K562 (cell line): ENCODE measurements at regions not wholly inside any gene's neighbourhood (a gene's known extent, or its start where the extent isn't known, plus 50 kb on each side); places are given as distances from the start of the nearest gene placed in this dataset.

Experiments
- ATAC-seq: fragments of 200-7000 bp; cut with Tn5 transposase; 3 replicates; pipeline ENCODE4 v1.9.1; 2020; ENCODE audit warnings: moderate library complexity
- BruUV-seq: library from RNA; stranded (reverse); fragments of 400-500 nt; replicated peaks from 2 replicates; lab custom pipeline; 2021; lab: Mats Ljungman, UMichigan
- CTCF ChIA-PET: fragments of 300-600 bp; formaldehyde crosslinking; extraction: SDS; loops from one replicate; lab custom pipeline; 2021; ENCODE audit warnings: low intra/inter-chr PET ratio; lab: Yijun Ruan, JAX
- POLR2A ChIA-PET: fragments of 300-600, 350-650 bp; sonication (Branson Sonifier 250); formaldehyde crosslinking; extraction: SDS; loops from one replicate; lab custom pipeline; 2021; ENCODE audit warnings: antibody characterized with exemption, inconsistent platforms; lab: Yijun Ruan, JAX
- DNase-seq, 4 experiments: peaks; one replicate each; pipeline versions ENCODE4 v3.0.0 to v3.0.0-alpha.2; 2011 to 2018; ENCODE audit warnings: low spot score in 3 of 4, mixed read lengths in 3 of 4; ENCODE audit errors: extremely low read depth in 1 of 4
- FAIRE-seq: peaks from 2 replicates; lab custom pipeline; 2011; peaks lifted over from hg19 to GRCh38; lab: Jason Lieb, UNC
- H2AFZ ChIP-seq: 2 replicates; pipeline ENCODE4 v1.6.0; 2011; ENCODE audit warnings: low read depth, low read length, control low read depth, inconsistent platforms
- H3K27ac ChIP-seq: fragments of 200-600 bp; 3 replicates; pipeline ENCODE4 v1.8.0; 2011; ENCODE audit warnings: low read depth, mild to moderate bottlenecking, control low read depth, inconsistent platforms, low read length, moderate library complexity, mixed read lengths; ENCODE audit errors: extremely low read depth
- H3K27me3 ChIP-seq, 2 experiments: fragments of 300-600 bp in 1 of 2; 2 replicates in 1 of 2; 3 replicates in 1 of 2; pipeline versions ENCODE4 v1.6.0 to v1.8.0; 2011; ENCODE audit warnings: inconsistent platforms in 2 of 2, low read length in 2 of 2, mild to moderate bottlenecking in 1 of 2, mixed read lengths in 1 of 2, moderate library complexity in 1 of 2; ENCODE audit not compliant: control insufficient read depth in 2 of 2, insufficient read depth in 2 of 2
- H3K36me3 ChIP-seq: fragments of 300-600 bp; 3 replicates; pipeline ENCODE4 v1.8.0; 2011; ENCODE audit warnings: mild to moderate bottlenecking, low read length, inconsistent platforms; ENCODE audit not compliant: control insufficient read depth, insufficient read depth
- H3K4me1 ChIP-seq, 2 experiments: fragments of 200-600 bp in 1 of 2; replicated peaks in 1 of 2; 2 replicates in 1 of 2; 3 replicates in 1 of 2; pipeline versions ENCODE4 v1.5.1 to v1.8.0; 2011; ENCODE audit warnings: inconsistent platforms in 2 of 2, low read length in 2 of 2, mild to moderate bottlenecking in 1 of 2, mixed read lengths in 1 of 2, moderate library complexity in 1 of 2; ENCODE audit not compliant: control insufficient read depth in 2 of 2, insufficient read depth in 2 of 2
- H3K4me2 ChIP-seq: 2 replicates; pipeline ENCODE4 v1.6.1; 2011; ENCODE audit warnings: low read length, control low read depth, inconsistent platforms, mixed read lengths; ENCODE audit not compliant: insufficient read depth
- H3K4me3 ChIP-seq: fragments of 200-600 bp; sonication (generic), shearing (Covaris generic); 2 replicates; pipeline ENCODE4 v1.5.1; 2016; ENCODE audit warnings: control low read depth, inconsistent platforms
- H3K79me2 ChIP-seq: fragments of 200-600 bp; 3 replicates; pipeline ENCODE4 v1.8.0; 2011; ENCODE audit warnings: low read length, inconsistent platforms; ENCODE audit not compliant: control insufficient read depth, insufficient read depth
- H3K9ac ChIP-seq, 2 experiments: 2 replicates each; pipeline versions ENCODE4 v1.6.0 to v1.6.1; 2011; ENCODE audit warnings: low read depth in 2 of 2, low read length in 2 of 2, control low read depth in 1 of 2, inconsistent platforms in 1 of 2, mild to moderate bottlenecking in 1 of 2, mixed read lengths in 1 of 2; ENCODE audit not compliant: insufficient read depth in 1 of 2
- H3K9me1 ChIP-seq: one replicate; pipeline ENCODE4 v1.6.0; 2011; ENCODE audit warnings: inconsistent platforms, mild to moderate bottlenecking, low read length, moderate library complexity; ENCODE audit not compliant: control insufficient read depth, insufficient read depth
- H3K9me3 ChIP-seq: replicated peaks from 2 replicates; pipeline ENCODE4 v1.5.1; 2011; ENCODE audit warnings: low read depth, low read length, inconsistent platforms; ENCODE audit not compliant: control insufficient read depth, insufficient read depth
- H4K20me1 ChIP-seq: replicated peaks from 2 replicates; pipeline ENCODE4 v1.6.1; 2011; ENCODE audit warnings: low read length, inconsistent platforms, mixed read lengths; ENCODE audit not compliant: control insufficient read depth, insufficient read depth
- HDAC3 ChIP-seq: fragments of 450-650 bp; IDR thresholded peaks from 2 replicates; pipeline ENCODE4 v1.6.1; 2018; ENCODE audit warnings: borderline replicate concordance, mild to moderate bottlenecking, moderate library complexity; ENCODE audit not compliant: partially characterized antibody
- KLF13 ChIP-seq: fragments of 450-650 bp; IDR thresholded peaks from 2 replicates; pipeline ENCODE4 v1.6.1; 2016; ENCODE audit warnings: missing genetic modification characterization, low read depth, mild to moderate bottlenecking, missing compliant biosample characterization, moderate library complexity, borderline replicate concordance
- NFE2 ChIP-seq: IDR thresholded peaks from 2 replicates; pipeline ENCODE4 v1.6.1; 2014; ENCODE audit warnings: antibody characterized with exemption, low read depth
- SIRT6 ChIP-seq: IDR thresholded peaks from one replicate; pipeline ENCODE4 v1.6.1; 2012; ENCODE audit warnings: low read depth, mild to moderate bottlenecking, control low read depth, inconsistent platforms, low read length, moderate library complexity
- SRSF1 ChIP-seq: fragments of 200-400 bp; formaldehyde crosslinking; IDR thresholded peaks from 2 replicates; pipeline ENCODE4 v1.6.1; 2017; ENCODE audit warnings: mild to moderate bottlenecking, low read depth, low read length, moderate library complexity
- ZBTB17 ChIP-seq: fragments of 450-650 bp; formaldehyde crosslinking; IDR thresholded peaks from 2 replicates; pipeline ENCODE4 v1.4.0; 2020; ENCODE audit warnings: mild to moderate bottlenecking
- WGBS: fragments of 100-300 bp; shearing (Covaris generic); methylation state at CpG from one replicate; pipeline ENCODE4 v1.1.6; 2016; ENCODE audit warnings: low coverage, mixed read lengths; ENCODE audit not compliant: insufficient coverage; ENCODE audit errors: missing lambda C conversion rate; 5-methylcytosine and 5-hydroxymethylcytosine counted together
- in situ Hi-C: fragments of 300-500 bp; cut with MboI; formaldehyde crosslinking; loops from 4 replicates; pipeline ENCODE4 v1.15.0; 2018; ENCODE audit warnings: inconsistent platforms, mixed read lengths
- intact Hi-C: fragments of 100-400 bp; cut with micrococcal nuclease; formaldehyde crosslinking; loops from 2 replicates; pipeline ENCODE4 v1.14.2; 2022
- TF ChIP-seq, protein P1 (sequence below): sonication (generic); formaldehyde crosslinking; IDR thresholded peaks from 2 replicates; pipeline ENCODE4 v1.8.1; 2023; ENCODE audit warnings: mild to moderate bottlenecking, missing genetic modification reagents

DNA sequence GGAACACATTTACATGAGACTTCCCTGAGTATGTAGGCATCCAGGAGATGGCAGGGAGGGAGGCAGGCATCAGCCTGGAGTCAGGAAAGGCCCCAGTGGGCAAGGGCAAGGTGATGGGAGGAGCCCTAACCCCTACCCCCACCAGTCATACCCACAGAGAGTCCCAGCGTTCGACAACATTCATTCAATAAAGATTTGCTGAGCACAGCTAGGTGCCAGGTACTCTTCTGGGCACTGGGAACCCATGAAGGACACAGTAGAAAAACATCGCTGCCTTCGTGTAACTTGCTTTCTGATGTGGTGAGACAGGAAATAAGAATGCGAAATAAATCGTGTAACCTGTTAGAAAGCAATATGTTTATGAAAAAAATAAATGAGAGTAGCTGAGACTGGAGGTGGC, 77.3 kb upstream of the GADD45A start:
- BruUV-seq: no TSS peak
- no peak for DNase-seq
- Histone ChIP-seq H3K9ac (no peak overlapping the region), H3K9me1 (no peaks in the 10 kb centered on the region), H3K27me3 (no peaks in the 10 kb centered on the region; a peak in 1 of 5 replicates), H3K4me1 (no peaks in the 10 kb centered on the region), H3K27ac (no peak overlapping the region), H3K79me2 (no peaks in the 10 kb centered on the region), H2AFZ (no peak overlapping the region), H3K4me3 (no peak overlapping the region), H3K36me3 (no peaks in the 10 kb centered on the region), H3K9me3 (no peaks in the 10 kb centered on the region), H3K4me2 (no peak overlapping the region), H4K20me1 (no peaks in the 10 kb centered on the region)
- in situ Hi-C loops: no loop called here
- TF ChIP-seq HDAC3 (no peak), NFE2 (no peak), SIRT6 (no peak), SRSF1 (no peak), KLF13 (tag) (no peak), ZBTB17 (CRISPR knock-in tag) (no peak)
- TF ChIP-seq, protein P1, sequence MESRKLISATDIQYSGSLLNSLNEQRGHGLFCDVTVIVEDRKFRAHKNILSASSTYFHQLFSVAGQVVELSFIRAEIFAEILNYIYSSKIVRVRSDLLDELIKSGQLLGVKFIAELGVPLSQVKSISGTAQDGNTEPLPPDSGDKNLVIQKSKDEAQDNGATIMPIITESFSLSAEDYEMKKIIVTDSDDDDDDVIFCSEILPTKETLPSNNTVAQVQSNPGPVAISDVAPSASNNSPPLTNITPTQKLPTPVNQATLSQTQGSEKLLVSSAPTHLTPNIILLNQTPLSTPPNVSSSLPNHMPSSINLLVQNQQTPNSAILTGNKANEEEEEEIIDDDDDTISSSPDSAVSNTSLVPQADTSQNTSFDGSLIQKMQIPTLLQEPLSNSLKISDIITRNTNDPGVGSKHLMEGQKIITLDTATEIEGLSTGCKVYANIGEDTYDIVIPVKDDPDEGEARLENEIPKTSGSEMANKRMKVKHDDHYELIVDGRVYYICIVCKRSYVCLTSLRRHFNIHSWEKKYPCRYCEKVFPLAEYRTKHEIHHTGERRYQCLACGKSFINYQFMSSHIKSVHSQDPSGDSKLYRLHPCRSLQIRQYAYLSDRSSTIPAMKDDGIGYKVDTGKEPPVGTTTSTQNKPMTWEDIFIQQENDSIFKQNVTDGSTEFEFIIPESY: no peak
- WGBS: 52% methylated on average over 6 of the region's 6 CpGs
- FAIRE-seq: no peak
- ATAC-seq: no peak
- CTCF ChIA-PET: no interaction called here
- POLR2A ChIA-PET: interaction anchor here (0.7 to 1.0 kb wide), 3 partner anchors 9 to 27 kb away, joined by 3 read pairs; no protein-coding TSS in a partner anchor
- intact Hi-C loops: no loop called here
